ENCODE measurements at regions not wholly inside any gene's neighbourhood (a gene's known extent, or its start where the extent isn't known, plus 50 kb on each side); places are given as distances from the start of the nearest gene placed in this dataset.

DNA sequence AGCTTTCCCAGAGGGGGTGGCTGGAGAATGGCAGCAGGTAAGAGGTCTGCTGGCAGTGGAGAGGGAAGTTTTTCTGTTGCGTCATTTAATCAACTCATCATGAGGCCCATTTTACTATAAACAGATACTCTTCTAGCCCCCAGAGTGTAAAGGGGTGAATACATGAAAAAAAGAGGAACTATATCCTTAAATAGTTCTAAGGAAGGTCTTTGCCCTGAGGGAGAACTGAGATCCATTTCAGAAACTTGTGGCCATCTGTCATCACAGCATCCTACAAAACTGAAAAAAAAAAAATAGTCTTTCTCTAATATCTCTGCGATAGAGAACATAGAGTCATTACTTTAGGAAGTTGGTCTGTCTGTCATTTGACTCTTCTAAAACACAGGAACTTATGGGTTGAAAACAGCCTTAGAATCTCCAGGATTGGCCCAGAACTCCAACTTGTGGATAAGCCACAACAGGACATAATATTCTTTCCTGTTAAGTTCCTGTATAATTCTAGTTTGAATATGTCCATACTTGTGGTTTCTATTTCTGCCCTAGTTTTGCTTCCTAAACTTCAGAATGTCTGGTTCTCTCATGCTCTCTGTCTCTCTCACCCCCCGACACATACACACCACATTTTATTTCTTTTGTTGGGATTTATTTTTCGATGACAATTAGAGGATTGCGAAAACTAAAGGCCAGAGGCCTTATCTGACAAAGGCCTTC lies 238.5 kb upstream of the PIK3R1 start (continued):
- TF ChIP-seq ZNF311 (tag by site-specific recombination; IDR thresholded peaks at IDR 0.05; ENCODE audit: borderline replicate concordance) (no peak), ZNF37A (tag by site-specific recombination; IDR thresholded peaks at IDR 0.05) (no peak), ZBTB11 (tag by site-specific recombination; conservative IDR thresholded peaks at IDR 0.05; ENCODE audit: low read depth) (no peak), KLF17 (tag by site-specific recombination; IDR thresholded peaks at IDR 0.05) (no peak), ZSCAN23 (tag by site-specific recombination; IDR thresholded peaks at IDR 0.05) (no peak), OVOL3 (tag by site-specific recombination; IDR thresholded peaks at IDR 0.05) (no peak), ZNF660 (tag by site-specific recombination; IDR thresholded peaks at IDR 0.05) (no peak), SP2 (tag by site-specific recombination; IDR thresholded peaks at IDR 0.05) (no peak), GLIS2 (tag by site-specific recombination; IDR thresholded peaks at IDR 0.05) (no peak)
- TF ChIP-seq, protein P1, sequence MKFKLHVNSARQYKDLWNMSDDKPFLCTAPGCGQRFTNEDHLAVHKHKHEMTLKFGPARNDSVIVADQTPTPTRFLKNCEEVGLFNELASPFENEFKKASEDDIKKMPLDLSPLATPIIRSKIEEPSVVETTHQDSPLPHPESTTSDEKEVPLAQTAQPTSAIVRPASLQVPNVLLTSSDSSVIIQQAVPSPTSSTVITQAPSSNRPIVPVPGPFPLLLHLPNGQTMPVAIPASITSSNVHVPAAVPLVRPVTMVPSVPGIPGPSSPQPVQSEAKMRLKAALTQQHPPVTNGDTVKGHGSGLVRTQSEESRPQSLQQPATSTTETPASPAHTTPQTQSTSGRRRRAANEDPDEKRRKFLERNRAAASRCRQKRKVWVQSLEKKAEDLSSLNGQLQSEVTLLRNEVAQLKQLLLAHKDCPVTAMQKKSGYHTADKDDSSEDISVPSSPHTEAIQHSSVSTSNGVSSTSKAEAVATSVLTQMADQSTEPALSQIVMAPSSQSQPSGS (tag by site-specific recombination; IDR thresholded peaks at IDR 0.05; ENCODE audit: low read depth): no peak

DNA sequence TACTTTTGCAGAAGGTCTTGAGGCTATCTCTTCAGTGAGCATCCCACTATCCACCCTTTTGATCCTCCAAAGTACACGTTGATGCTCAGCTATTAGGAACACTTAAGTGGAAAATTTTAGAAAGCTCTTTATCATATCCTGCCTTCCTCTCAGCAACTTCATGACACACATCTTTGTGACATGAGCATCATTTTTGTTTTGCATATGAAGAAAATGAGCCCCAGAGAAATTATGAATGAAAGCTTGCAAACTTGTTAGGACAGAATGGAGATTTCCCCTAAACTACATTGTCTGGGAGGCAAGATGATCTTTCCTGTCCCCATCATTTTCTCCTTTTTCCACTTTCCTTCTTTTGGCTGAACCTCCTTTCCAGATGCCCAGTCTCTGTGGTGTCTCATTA lies 239.4 kb upstream of the PIK3R1 start:
- H3K4me1 ChIP-seq (ENCODE audit: control insufficient read depth, insufficient read depth, low read length): no peaks in the 10 kb centered on the region
- CTCF ChIA-PET: no interaction called here
- no peak overlapping the region for H3K27ac ChIP-seq (ENCODE audit: extremely low read depth, low read depth, low read length)
- no peak for TF ChIP-seq PRDM10 (tag by site-specific recombination; IDR thresholded peaks at IDR 0.05)
- no peak for TF ChIP-seq ZNF791 (tag by site-specific recombination; IDR thresholded peaks at IDR 0.05)
- TF ChIP-seq ZNF354C (tag by site-specific recombination; IDR thresholded peaks at IDR 0.05; ENCODE audit: borderline replicate concordance, low read depth): no peak
- TF ChIP-seq ZNF623 (tag by site-specific recombination; IDR thresholded peaks at IDR 0.05): no peak
- TF ChIP-seq ZNF404 (tag by site-specific recombination; IDR thresholded peaks at IDR 0.05): no peak
- TF ChIP-seq, protein P2, sequence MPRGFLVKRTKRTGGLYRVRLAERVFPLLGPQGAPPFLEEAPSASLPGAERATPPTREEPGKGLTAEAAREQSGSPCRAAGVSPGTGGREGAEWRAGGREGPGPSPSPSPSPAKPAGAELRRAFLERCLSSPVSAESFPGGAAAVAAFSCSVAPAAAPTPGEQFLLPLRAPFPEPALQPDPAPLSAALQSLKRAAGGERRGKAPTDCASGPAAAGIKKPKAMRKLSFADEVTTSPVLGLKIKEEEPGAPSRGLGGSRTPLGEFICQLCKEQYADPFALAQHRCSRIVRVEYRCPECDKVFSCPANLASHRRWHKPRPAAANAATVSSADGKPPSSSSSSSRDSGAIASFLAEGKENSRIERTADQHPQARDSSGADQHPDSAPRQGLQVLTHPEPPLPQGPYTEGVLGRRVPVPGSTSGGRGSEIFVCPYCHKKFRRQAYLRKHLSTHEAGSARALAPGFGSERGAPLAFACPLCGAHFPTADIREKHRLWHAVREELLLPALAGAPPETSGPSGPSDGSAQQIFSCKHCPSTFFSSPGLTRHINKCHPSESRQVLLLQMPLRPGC (tag by site-specific recombination; IDR thresholded peaks at IDR 0.05): no peak
- TF ChIP-seq SP3 (tag by site-specific recombination; IDR thresholded peaks at IDR 0.05): no peak
- TF ChIP-seq ZNF211 (tag by site-specific recombination; IDR thresholded peaks at IDR 0.05; ENCODE audit: low read depth): no peak
- TF ChIP-seq, protein P1 (tag by site-specific recombination; IDR thresholded peaks at IDR 0.05; ENCODE audit: low read depth): no peak
- TF ChIP-seq ZNF433 (tag by site-specific recombination; IDR thresholded peaks at IDR 0.05; ENCODE audit: low read depth): no peak
- no peak overlapping the region for H3K4me3 ChIP-seq (ENCODE audit: low read depth, low read length)
- POLR2A ChIA-PET: no interaction called here
- no peaks in the 10 kb centered on the region for H3K9me3 ChIP-seq (ENCODE audit: control insufficient read depth, insufficient read depth, low read depth, low read length)
- H3K36me3 ChIP-seq (ENCODE audit: control insufficient read depth in 2 of 2, insufficient read depth in 1 of 2, low read length in 2 of 2): no peaks in the 10 kb centered on the region

Data from HEK293 (cell line).